HUES6 (cell line): ENCODE measurements at regions not wholly inside any gene's neighbourhood (a gene's known extent, or its start where the extent isn't known, plus 50 kb on each side); places are given as distances from the start of the nearest gene placed in this dataset.

Experiments
- H3K27ac ChIP-seq: 2 replicates; pipeline ENCODE4 v1.7.0; 2013; ENCODE audit warnings: low read depth, mild to moderate bottlenecking, low read length, inconsistent platforms
- H3K27me3 ChIP-seq: 2 replicates; pipeline ENCODE4 v1.6.1; 2013; ENCODE audit warnings: low read length; ENCODE audit not compliant: control insufficient read depth, insufficient read depth
- H3K36me3 ChIP-seq: 2 replicates; pipeline ENCODE4 v1.6.1; 2013; ENCODE audit warnings: low read length; ENCODE audit not compliant: control insufficient read depth, insufficient read depth
- H3K4me1 ChIP-seq: 2 replicates; pipeline ENCODE4 v1.6.1; 2013; ENCODE audit warnings: low read length; ENCODE audit not compliant: control insufficient read depth, insufficient read depth
- H3K4me3 ChIP-seq: 2 replicates; pipeline ENCODE4 v1.5.1; 2013; ENCODE audit warnings: low read depth, low read length
- H3K9ac ChIP-seq: one replicate; pipeline ENCODE4 v1.6.1; 2013; ENCODE audit warnings: mild to moderate bottlenecking, low read length
- H3K9me3 ChIP-seq: 2 replicates; pipeline ENCODE4 v1.6.1; 2013; ENCODE audit warnings: low read depth, low read length; ENCODE audit not compliant: control insufficient read depth, insufficient read depth

DNA sequence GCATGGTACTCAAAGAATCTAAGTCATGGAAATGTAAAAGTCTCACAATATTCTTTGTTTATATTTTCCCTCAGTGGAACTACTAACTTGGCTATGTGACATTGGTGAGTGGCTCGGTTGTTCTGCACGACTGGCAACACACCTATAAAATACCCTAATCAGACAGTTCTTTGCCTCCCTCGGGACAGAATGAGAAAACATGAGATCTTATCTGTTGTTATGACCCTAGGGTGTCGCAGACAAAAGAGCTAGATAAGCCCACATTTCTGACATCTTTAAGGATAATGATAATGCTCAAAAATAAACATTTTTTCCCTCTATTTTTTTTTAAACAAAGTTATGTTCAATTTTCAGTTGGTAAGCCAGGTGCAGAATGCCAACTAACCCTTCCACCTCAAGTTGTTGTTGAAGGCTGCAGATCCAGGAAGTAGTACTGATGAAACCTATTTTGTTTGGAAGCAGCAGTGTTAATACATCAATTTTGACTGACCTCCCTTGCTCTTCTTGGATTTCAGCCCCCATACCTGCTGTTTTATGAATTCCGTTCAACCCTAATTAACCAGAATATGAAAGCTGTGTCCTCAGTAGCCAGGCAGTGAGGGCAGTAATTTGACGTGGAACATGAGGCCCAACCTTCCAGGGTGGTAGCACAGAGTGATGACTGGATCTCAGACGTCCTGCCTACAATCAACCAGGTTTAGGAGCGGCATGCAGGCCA, 108.7 kb upstream of the DUSP10 start:
- no peaks in the 10 kb centered on the region for H3K9me3 ChIP-seq
- no peak overlapping the region for H3K4me3 ChIP-seq
- H3K36me3 ChIP-seq = no peaks in the 10 kb centered on the region
- no peak overlapping the region for H3K27ac ChIP-seq
- H3K9ac ChIP-seq = no peak overlapping the region
- peaks cover 9% of the 10 kb centered on the region; the same call in 1 of the 2 replicates for H3K4me1 ChIP-seq
- H3K27me3 ChIP-seq = no peaks in the 10 kb centered on the region

DNA sequence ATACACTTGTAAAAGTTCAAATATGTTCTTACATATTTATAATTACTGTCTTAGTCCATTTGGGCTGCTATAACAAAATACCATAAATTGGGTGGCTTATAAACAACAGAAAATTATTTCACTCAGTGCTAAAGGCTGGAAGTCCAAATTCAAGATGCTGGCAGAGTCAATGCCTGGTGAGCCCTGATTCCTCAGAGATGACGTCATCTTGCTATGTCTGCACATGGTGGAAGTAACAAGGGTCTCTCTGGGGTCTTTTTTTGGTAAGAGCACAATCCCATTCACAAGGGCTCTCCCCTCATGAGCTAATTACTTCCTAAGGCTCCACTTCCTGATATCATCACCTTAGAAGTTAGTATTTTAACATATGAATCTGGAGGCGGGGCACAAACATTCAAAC, 108.0 kb upstream of the DUSP10 start:
- Histone ChIP-seq H3K27me3 (no peaks in the 10 kb centered on the region), H3K9me3 (no peaks in the 10 kb centered on the region), H3K9ac (no peak overlapping the region), H3K36me3 (no peaks in the 10 kb centered on the region), H3K4me1 (peaks cover 11% of the 10 kb centered on the region; the same call in 1 of the 2 replicates), H3K27ac (no peak overlapping the region), H3K4me3 (no peak overlapping the region)

- no peaks in the 10 kb centered on the region for H3K27me3 ChIP-seq
- H3K4me1 ChIP-seq = peaks cover 11% of the 10 kb centered on the region; the same call in 1 of the 2 replicates
- H3K9ac ChIP-seq = no peak overlapping the region
- no peaks in the 10 kb centered on the region for H3K36me3 ChIP-seq
- H3K9me3 ChIP-seq = no peaks in the 10 kb centered on the region
- H3K27ac ChIP-seq = no peak overlapping the region
- H3K4me3 ChIP-seq = no peak overlapping the region
Measured at GRCh38 chr1:221849110-221849509, 107.2 kb upstream of the DUSP10 start.

- peaks cover 11% of the 10 kb centered on the region; the same call in 1 of the 2 replicates for H3K4me1 ChIP-seq
- no peak overlapping the region for H3K27ac ChIP-seq
- H3K4me3 ChIP-seq = no peak overlapping the region
- no peaks in the 10 kb centered on the region for H3K9me3 ChIP-seq
- H3K27me3 ChIP-seq = no peaks in the 10 kb centered on the region
- H3K9ac ChIP-seq = no peak overlapping the region
- H3K36me3 ChIP-seq = no peaks in the 10 kb centered on the region
Measured at GRCh38 chr1:221847676-221848075, 105.8 kb upstream of the DUSP10 start.

- Histone ChIP-seq H3K4me1 (peaks cover 11% of the 10 kb centered on the region; the same call in 1 of the 2 replicates), H3K36me3 (no peaks in the 10 kb centered on the region), H3K27me3 (no peaks in the 10 kb centered on the region), H3K27ac (no peak overlapping the region), H3K9me3 (no peaks in the 10 kb centered on the region), H3K4me3 (no peak overlapping the region), H3K9ac (no peak overlapping the region)
Measured at GRCh38 chr1:221845650-221846371, 103.9 kb upstream of the DUSP10 start.

DNA sequence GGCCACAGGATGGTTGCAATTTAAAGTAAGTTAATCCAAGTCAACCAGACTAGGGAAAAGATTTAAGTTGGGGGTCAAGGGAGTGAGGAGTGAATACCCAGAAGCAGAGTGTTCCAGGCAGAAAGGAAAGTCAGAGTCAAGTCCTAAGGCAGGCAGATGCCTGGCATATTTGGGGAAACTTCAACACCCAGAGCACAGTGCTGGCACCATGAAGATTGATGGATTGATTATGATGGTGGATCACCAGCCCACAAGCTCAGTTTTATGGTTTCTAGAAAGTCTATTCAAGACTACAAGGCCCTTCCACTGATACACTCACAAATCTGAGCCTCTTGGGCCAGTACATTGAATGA, 100.1 kb upstream of the DUSP10 start:
- no peak overlapping the region for H3K9ac ChIP-seq

GRCh38 chr1:221841251-221841982, 99.5 kb upstream of the DUSP10 start:
- Histone ChIP-seq H3K4me3 (no peak overlapping the region), H3K27ac (no peak overlapping the region), H3K9ac (no peak overlapping the region), H3K36me3 (no peaks in the 10 kb centered on the region), H3K4me1 (peaks cover 10% of the 10 kb centered on the region; the same call in 1 of the 2 replicates), H3K27me3 (no peaks in the 10 kb centered on the region), H3K9me3 (no peaks in the 10 kb centered on the region)

More for the DNA sequence above, 100.1 kb upstream of the DUSP10 start:
- Histone ChIP-seq H3K4me3 (no peak overlapping the region), H3K27ac (no peak overlapping the region), H3K4me1 (peaks cover 11% of the 10 kb centered on the region; the same call in 1 of the 2 replicates), H3K9me3 (no peaks in the 10 kb centered on the region), H3K36me3 (no peaks in the 10 kb centered on the region), H3K27me3 (no peaks in the 10 kb centered on the region)

DNA sequence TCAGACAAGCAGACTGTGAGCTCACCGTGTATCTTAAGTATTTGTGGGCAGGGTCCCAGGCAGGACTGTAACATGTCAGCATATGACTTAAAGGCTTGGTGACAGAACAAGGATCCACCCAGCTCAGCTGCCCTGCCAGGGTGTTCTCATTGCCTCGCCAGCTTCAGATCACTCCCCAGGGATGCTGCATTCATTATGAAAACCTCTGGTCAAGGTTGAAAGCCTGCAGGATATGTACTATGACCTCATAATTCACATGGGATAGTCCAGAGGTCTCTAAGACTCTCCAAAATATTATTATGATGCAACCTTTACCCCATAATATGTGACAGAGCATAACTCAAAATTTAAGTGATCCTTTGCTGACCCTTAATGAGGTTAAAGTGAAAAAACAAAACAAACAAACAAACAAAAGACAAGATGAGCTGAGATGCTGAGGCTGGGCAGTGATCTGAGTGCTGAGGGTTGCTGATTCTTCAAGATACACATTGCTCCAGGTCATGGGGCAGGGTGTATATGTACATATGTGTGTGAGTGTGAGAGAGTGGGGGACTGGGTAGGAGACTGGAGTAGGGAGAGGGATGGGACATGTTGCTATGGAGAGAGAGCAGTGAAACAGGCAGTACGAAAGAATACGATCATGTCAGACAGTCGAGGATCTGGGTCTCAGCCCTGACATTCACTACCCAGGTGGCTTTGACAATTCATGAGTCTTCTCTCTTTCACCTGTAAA, 98.8 kb upstream of the DUSP10 start:
- Histone ChIP-seq H3K4me1 (peaks cover 3% of the 10 kb centered on the region; the same call in 1 of the 2 replicates), H3K4me3 (no peak overlapping the region)

DNA sequence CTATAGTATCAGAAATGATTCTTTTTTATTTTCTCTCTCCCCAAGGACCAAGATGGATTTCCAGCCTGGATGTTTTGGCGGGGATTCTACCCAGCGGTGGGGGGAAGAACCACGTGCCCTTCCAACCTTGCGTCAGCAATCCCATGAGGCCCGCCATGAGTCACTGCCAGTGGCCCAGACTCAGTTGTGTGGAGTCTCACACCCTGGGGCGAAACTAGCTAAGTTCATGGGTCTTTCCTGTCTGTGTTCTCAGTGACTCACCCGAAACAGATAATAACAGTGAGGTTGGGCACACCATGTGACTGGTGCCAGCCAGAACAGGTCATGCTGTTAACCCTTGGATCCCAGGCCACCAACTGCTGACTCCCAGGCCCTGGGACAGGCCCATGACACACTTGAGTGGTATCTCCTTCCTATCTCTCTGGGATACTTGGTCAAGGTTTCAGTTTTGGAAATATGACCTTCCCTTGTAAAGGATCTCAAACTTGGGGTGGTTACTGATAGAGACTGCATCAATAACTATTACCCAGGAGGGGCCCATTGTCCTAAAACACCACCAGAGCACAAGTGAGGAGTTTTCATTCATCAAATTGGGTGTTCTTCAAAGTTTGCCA, 98.0 kb upstream of the DUSP10 start:
- Histone ChIP-seq H3K4me3 (no peak overlapping the region), H3K4me1 (peaks cover 5% of the 10 kb centered on the region), H3K9me3 (no peaks in the 10 kb centered on the region), H3K27ac (no peak overlapping the region), H3K36me3 (no peaks in the 10 kb centered on the region), H3K27me3 (no peaks in the 10 kb centered on the region), H3K9ac (no peak overlapping the region)

More for the DNA sequence above, 98.8 kb upstream of the DUSP10 start:
- H3K9ac ChIP-seq = no peak overlapping the region
- H3K27ac ChIP-seq = no peak overlapping the region
- no peaks in the 10 kb centered on the region for H3K9me3 ChIP-seq
- no peaks in the 10 kb centered on the region for H3K27me3 ChIP-seq
- no peaks in the 10 kb centered on the region for H3K36me3 ChIP-seq

- H3K36me3 ChIP-seq = no peaks in the 10 kb centered on the region
- H3K9me3 ChIP-seq = no peaks in the 10 kb centered on the region
- peaks cover 10% of the 10 kb centered on the region for H3K4me1 ChIP-seq
- H3K27ac ChIP-seq = no peak overlapping the region
- no peak overlapping the region for H3K4me3 ChIP-seq
- no peaks in the 10 kb centered on the region for H3K27me3 ChIP-seq
- H3K9ac ChIP-seq = no peak overlapping the region
Measured at GRCh38 chr1:221839321-221839720, 97.4 kb upstream of the DUSP10 start.
